ENCODE measurements at regions not wholly inside any gene's neighbourhood (a gene's known extent, or its start where the extent isn't known, plus 50 kb on each side); places are given as distances from the start of the nearest gene placed in this dataset.

DNA sequence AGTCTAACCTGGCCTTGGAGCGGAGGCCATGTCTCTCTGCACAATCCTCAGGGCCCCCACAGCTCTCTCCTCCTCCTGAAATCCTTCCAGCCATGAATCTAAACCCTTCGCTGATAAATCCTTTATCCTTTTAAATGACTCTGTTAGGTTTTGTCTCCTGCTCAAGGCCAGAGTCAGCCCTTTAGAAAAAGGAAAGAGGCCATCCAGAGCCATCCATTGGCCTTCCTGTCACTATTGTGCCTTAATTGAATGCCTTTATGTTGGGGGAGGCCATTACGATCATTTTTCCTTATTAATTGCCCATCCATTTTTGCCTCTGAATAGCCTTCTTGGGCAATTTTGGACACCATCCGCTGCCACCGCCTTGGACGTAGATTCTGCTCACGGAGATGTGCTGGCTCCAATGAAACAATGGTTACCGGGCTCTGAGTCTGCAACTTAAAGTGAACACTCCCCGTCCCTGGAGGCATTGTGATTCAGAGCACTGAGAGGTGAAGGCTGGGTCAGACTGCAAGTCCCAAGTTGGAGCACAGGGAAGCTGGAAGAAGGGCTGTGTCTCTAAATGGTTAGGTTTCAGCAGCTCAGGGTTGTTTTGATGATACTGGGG lies 213.0 kb upstream of the E2F8 start (continued):
- TF ChIP-seq BACH2 (CRISPR knock-in tag; IDR thresholded peaks at IDR 0.05; ENCODE audit: borderline replicate concordance) (no peak), SNAI2 (CRISPR knock-in tag; IDR thresholded peaks at IDR 0.05) (no peak), ZC3H10 (CRISPR knock-in tag; IDR thresholded peaks at IDR 0.05) (no peak), TCF4 (CRISPR knock-in tag; IDR thresholded peaks at IDR 0.05; ENCODE audit: borderline replicate concordance) (no peak), GLIS3 (CRISPR knock-in tag; IDR thresholded peaks at IDR 0.05) (no peak)

DNA sequence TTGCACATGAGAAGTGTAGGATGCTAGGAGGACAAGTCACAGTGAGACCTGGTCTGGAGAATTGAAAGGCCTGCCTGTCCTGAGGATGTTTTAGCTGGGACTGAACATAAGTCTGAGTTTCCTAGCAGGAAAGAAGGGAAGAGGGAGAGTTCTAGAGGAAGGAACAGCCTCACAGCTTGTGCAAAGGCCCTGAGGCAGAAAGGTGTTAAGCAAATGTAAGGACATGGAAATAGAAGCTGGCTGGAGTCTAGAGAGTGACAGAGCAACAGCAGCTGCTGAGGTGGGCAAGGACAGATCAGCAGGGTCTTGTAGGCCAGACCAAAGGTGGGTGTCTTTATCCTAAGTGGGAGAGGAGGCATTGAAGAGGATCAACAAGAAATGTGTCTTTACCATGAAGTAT lies 210.9 kb upstream of the E2F8 start:
- no peak for TF ChIP-seq RARB (CRISPR knock-in tag; IDR thresholded peaks at IDR 0.05)
- TF ChIP-seq ZNF565 (CRISPR knock-in tag; conservative IDR thresholded peaks at IDR 0.05; ENCODE audit: low read depth): no peak
- no peak for TF ChIP-seq BACH2 (CRISPR knock-in tag; IDR thresholded peaks at IDR 0.05; ENCODE audit: borderline replicate concordance)
- TF ChIP-seq TOX (CRISPR knock-in tag; IDR thresholded peaks at IDR 0.05; ENCODE audit: borderline replicate concordance): no peak
- no peak for TF ChIP-seq OSR1 (CRISPR knock-in tag; IDR thresholded peaks at IDR 0.05)
- TF ChIP-seq ZNF70 (CRISPR knock-in tag; IDR thresholded peaks at IDR 0.05): no peak
- TF ChIP-seq ZFP3 (CRISPR knock-in tag; IDR thresholded peaks at IDR 0.05): no peak
- TF ChIP-seq, protein P1, sequence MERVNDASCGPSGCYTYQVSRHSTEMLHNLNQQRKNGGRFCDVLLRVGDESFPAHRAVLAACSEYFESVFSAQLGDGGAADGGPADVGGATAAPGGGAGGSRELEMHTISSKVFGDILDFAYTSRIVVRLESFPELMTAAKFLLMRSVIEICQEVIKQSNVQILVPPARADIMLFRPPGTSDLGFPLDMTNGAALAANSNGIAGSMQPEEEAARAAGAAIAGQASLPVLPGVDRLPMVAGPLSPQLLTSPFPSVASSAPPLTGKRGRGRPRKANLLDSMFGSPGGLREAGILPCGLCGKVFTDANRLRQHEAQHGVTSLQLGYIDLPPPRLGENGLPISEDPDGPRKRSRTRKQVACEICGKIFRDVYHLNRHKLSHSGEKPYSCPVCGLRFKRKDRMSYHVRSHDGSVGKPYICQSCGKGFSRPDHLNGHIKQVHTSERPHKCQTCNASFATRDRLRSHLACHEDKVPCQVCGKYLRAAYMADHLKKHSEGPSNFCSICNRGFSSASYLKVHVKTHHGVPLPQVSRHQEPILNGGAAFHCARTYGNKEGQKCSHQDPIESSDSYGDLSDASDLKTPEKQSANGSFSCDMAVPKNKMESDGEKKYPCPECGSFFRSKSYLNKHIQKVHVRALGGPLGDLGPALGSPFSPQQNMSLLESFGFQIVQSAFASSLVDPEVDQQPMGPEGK (CRISPR knock-in tag; IDR thresholded peaks at IDR 0.05; ENCODE audit: borderline replicate concordance): no peak
- no peak for TF ChIP-seq ARNTL (CRISPR knock-in tag; IDR thresholded peaks at IDR 0.05; ENCODE audit: borderline replicate concordance, low read depth)
- TF ChIP-seq ZC3H10 (CRISPR knock-in tag; IDR thresholded peaks at IDR 0.05): no peak
- no peak for TF ChIP-seq ESRRG (CRISPR knock-in tag; IDR thresholded peaks at IDR 0.05)
- no peak for TF ChIP-seq SNAI2 (CRISPR knock-in tag; IDR thresholded peaks at IDR 0.05)
- TF ChIP-seq, protein P2, sequence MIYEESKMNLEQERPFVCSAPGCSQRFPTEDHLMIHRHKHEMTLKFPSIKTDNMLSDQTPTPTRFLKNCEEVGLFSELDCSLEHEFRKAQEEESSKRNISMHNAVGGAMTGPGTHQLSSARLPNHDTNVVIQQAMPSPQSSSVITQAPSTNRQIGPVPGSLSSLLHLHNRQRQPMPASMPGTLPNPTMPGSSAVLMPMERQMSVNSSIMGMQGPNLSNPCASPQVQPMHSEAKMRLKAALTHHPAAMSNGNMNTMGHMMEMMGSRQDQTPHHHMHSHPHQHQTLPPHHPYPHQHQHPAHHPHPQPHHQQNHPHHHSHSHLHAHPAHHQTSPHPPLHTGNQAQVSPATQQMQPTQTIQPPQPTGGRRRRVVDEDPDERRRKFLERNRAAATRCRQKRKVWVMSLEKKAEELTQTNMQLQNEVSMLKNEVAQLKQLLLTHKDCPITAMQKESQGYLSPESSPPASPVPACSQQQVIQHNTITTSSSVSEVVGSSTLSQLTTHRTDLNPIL (CRISPR knock-in tag; IDR thresholded peaks at IDR 0.05; ENCODE audit: low read depth): no peak
- no peak for TF ChIP-seq GLIS3 (CRISPR knock-in tag; IDR thresholded peaks at IDR 0.05)
- no peak for ATAC-seq

DNA sequence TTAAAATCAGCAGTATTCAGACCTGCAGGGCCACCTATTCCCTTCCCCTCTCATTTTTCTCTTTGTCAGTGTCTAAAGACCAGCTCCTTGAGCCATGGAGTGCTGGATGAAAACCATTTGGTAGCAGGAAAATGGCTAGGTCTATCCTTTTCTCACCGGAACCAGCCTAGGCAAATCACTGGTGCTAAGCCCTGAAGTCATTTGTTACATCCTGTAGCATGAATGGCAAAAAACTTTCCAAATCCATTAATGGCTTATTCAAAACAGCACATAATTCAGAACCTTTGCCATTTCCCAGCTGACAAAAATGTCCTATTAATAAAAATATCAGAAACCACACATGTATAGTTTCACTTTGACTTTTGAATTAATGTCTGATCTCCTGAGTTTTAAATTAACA lies 209.5 kb upstream of the E2F8 start:
- no peak for ATAC-seq

DNA sequence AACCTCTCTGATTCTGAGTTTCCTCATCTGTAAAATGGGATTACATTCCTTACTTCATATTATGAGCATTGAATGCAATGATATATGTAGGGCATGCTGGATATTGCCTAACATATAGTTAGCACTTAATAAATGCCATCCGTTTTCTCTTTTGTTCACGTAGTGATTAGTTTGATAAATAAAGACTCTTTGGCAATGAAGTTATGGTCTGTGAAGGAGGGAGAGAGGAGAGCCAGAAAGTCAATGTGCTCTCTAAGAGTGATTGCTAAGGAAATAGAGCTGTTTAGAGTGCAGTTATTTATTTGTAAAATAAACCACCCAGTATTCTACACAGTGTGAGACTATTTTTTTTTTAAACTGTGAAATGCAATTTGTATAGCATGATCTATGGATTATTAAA lies 207.9 kb upstream of the E2F8 start:
- no peak for ATAC-seq
- TF ChIP-seq, protein P3, sequence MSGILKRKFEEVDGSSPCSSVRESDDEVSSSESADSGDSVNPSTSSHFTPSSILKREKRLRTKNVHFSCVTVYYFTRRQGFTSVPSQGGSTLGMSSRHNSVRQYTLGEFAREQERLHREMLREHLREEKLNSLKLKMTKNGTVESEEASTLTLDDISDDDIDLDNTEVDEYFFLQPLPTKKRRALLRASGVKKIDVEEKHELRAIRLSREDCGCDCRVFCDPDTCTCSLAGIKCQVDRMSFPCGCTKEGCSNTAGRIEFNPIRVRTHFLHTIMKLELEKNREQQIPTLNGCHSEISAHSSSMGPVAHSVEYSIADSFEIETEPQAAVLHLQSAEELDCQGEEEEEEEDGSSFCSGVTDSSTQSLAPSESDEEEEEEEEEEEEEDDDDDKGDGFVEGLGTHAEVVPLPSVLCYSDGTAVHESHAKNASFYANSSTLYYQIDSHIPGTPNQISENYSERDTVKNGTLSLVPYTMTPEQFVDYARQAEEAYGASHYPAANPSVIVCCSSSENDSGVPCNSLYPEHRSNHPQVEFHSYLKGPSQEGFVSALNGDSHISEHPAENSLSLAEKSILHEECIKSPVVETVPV (CRISPR knock-in tag; IDR thresholded peaks at IDR 0.05): no peak
- TF ChIP-seq CSDC2 (CRISPR knock-in tag; IDR thresholded peaks at IDR 0.05): no peak
- TF ChIP-seq ESRRG (CRISPR knock-in tag; IDR thresholded peaks at IDR 0.05): no peak
- no peak for TF ChIP-seq TCF4 (CRISPR knock-in tag; IDR thresholded peaks at IDR 0.05; ENCODE audit: borderline replicate concordance)
- no peak for TF ChIP-seq RARB (CRISPR knock-in tag; IDR thresholded peaks at IDR 0.05)
- no peak for TF ChIP-seq BACH2 (CRISPR knock-in tag; IDR thresholded peaks at IDR 0.05; ENCODE audit: borderline replicate concordance)
- no peak for TF ChIP-seq ZNF70 (CRISPR knock-in tag; IDR thresholded peaks at IDR 0.05)
- TF ChIP-seq ARNTL (CRISPR knock-in tag; IDR thresholded peaks at IDR 0.05; ENCODE audit: borderline replicate concordance, low read depth): no peak
- TF ChIP-seq, protein P1 (CRISPR knock-in tag; IDR thresholded peaks at IDR 0.05; ENCODE audit: borderline replicate concordance): no peak
- no peak for TF ChIP-seq SNAI2 (CRISPR knock-in tag; IDR thresholded peaks at IDR 0.05)
- TF ChIP-seq ZFP30 (CRISPR knock-in tag; IDR thresholded peaks at IDR 0.05): no peak
- no peak for TF ChIP-seq ZC3H10 (CRISPR knock-in tag; IDR thresholded peaks at IDR 0.05)
- TF ChIP-seq, protein P4, sequence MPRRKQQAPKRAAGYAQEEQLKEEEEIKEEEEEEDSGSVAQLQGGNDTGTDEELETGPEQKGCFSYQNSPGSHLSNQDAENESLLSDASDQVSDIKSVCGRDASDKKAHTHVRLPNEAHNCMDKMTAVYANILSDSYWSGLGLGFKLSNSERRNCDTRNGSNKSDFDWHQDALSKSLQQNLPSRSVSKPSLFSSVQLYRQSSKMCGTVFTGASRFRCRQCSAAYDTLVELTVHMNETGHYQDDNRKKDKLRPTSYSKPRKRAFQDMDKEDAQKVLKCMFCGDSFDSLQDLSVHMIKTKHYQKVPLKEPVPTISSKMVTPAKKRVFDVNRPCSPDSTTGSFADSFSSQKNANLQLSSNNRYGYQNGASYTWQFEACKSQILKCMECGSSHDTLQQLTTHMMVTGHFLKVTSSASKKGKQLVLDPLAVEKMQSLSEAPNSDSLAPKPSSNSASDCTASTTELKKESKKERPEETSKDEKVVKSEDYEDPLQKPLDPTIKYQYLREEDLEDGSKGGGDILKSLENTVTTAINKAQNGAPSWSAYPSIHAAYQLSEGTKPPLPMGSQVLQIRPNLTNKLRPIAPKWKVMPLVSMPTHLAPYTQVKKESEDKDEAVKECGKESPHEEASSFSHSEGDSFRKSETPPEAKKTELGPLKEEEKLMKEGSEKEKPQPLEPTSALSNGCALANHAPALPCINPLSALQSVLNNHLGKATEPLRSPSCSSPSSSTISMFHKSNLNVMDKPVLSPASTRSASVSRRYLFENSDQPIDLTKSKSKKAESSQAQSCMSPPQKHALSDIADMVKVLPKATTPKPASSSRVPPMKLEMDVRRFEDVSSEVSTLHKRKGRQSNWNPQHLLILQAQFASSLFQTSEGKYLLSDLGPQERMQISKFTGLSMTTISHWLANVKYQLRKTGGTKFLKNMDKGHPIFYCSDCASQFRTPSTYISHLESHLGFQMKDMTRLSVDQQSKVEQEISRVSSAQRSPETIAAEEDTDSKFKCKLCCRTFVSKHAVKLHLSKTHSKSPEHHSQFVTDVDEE (CRISPR knock-in tag; IDR thresholded peaks at IDR 0.05): no peak
- TF ChIP-seq, protein P2 (CRISPR knock-in tag; IDR thresholded peaks at IDR 0.05; ENCODE audit: low read depth): no peak

More for the DNA sequence above, 209.5 kb upstream of the E2F8 start:
- TF ChIP-seq CSDC2 (CRISPR knock-in tag; IDR thresholded peaks at IDR 0.05): no peak
- no peak for TF ChIP-seq GLIS3 (CRISPR knock-in tag; IDR thresholded peaks at IDR 0.05)
- TF ChIP-seq BACH2 (CRISPR knock-in tag; IDR thresholded peaks at IDR 0.05; ENCODE audit: borderline replicate concordance): no peak
- TF ChIP-seq SNAI2 (CRISPR knock-in tag; IDR thresholded peaks at IDR 0.05): no peak
- no peak for TF ChIP-seq ARNTL (CRISPR knock-in tag; IDR thresholded peaks at IDR 0.05; ENCODE audit: borderline replicate concordance, low read depth)
- no peak for TF ChIP-seq PPARA (CRISPR knock-in tag; IDR thresholded peaks at IDR 0.05; ENCODE audit: borderline replicate concordance)
- TF ChIP-seq, protein P3 (CRISPR knock-in tag; IDR thresholded peaks at IDR 0.05): no peak
- no peak for TF ChIP-seq TCF4 (CRISPR knock-in tag; IDR thresholded peaks at IDR 0.05; ENCODE audit: borderline replicate concordance)
- no peak for TF ChIP-seq TOX (CRISPR knock-in tag; IDR thresholded peaks at IDR 0.05; ENCODE audit: borderline replicate concordance)
